Stimulated activated effector memory CD8-positive, alpha-beta T cell treated with anti-CD3 and anti-CD28 coated beads, Interleukin-12 subunit alpha, Interleukin-12 subunit beta, amount 100 ng/mL, for 72 hours (primary cell): ENCODE measurements at regions not wholly inside any gene's neighbourhood (a gene's known extent, or its start where the extent isn't known, plus 50 kb on each side); places are given as distances from the start of the nearest gene placed in this dataset.
"Not testable (repeated sequence)": the region's sequence is repeated elsewhere in the genome, so short reads cannot be mapped to it uniquely, and the experiment has no call there.

Source experiments
- ATAC-seq: fragments of 150-1000 bp; cut with Tn5 transposase; 2 replicates; pipeline ENCODE4 v1.10.0; 2021
- DNase-seq, 2 donors: peaks; one replicate each; pipeline ENCODE4 v3.0.0; 2021 to 2022; ENCODE audit warnings: low spot score in 2 of 2
- H3K27ac Mint-ChIP-seq: one replicate; pipeline ENCODE4 v1.8.0; 2022; ENCODE audit warnings: mild to moderate bottlenecking, mixed read lengths
- H3K36me3 Mint-ChIP-seq: one replicate; pipeline ENCODE4 v1.8.0; 2022; ENCODE audit warnings: mild to moderate bottlenecking, mixed read lengths
- H3K4me1 Mint-ChIP-seq: one replicate; pipeline ENCODE4 v1.8.0; 2022; ENCODE audit warnings: mixed read lengths
- H3K4me3 Mint-ChIP-seq: one replicate; pipeline ENCODE4 v1.8.0; 2022; ENCODE audit warnings: mild to moderate bottlenecking, mixed read lengths
- H3K9me3 Mint-ChIP-seq: one replicate; pipeline ENCODE4 v1.8.0; 2022; ENCODE audit warnings: mixed read lengths

- no peaks in the 10 kb centered on the region for H3K4me1 Mint-ChIP-seq
- no peaks in the 10 kb centered on the region for H3K36me3 Mint-ChIP-seq
- no peaks in the 10 kb centered on the region for H3K9me3 Mint-ChIP-seq
- no peak for ATAC-seq
- H3K27ac Mint-ChIP-seq = no peak overlapping the region
- DNase-seq = no peak
- no peak overlapping the region for H3K4me3 Mint-ChIP-seq
These were observed 342.8 kb downstream of the ICE1 start for GRCh38 chr5:5765066-5765850.

- Mint-ChIP-seq H3K27ac (no peak overlapping the region), H3K4me1 (no peaks in the 10 kb centered on the region), H3K36me3 (no peaks in the 10 kb centered on the region), H3K4me3 (no peak overlapping the region), H3K9me3 (no peaks in the 10 kb centered on the region)
- ATAC-seq (no peak), DNase-seq (no peak)
These were observed 341.8 kb downstream of the ICE1 start for GRCh38 chr5:5764246-5764645.

- ATAC-seq = peak; percentile 19
- H3K4me1 Mint-ChIP-seq = no peaks in the 10 kb centered on the region
These were observed 334.3 kb downstream of the ICE1 start for GRCh38 chr5:5756762-5757161.

GRCh38 chr5:5755888-5756287, 333.4 kb downstream of the ICE1 start:
- H3K27ac Mint-ChIP-seq = no peak overlapping the region
- no peak for ATAC-seq
- H3K9me3 Mint-ChIP-seq = peaks cover 5% of the 10 kb centered on the region
- no peaks in the 10 kb centered on the region for H3K4me1 Mint-ChIP-seq
- DNase-seq = no peak
- H3K4me3 Mint-ChIP-seq = no peak overlapping the region
- H3K36me3 Mint-ChIP-seq = no peaks in the 10 kb centered on the region

More at GRCh38 chr5:5756762-5757161, 334.3 kb downstream of the ICE1 start:
- H3K4me3 Mint-ChIP-seq = no peak overlapping the region
- H3K36me3 Mint-ChIP-seq = no peaks in the 10 kb centered on the region
- H3K27ac Mint-ChIP-seq = no peak overlapping the region
- no peak for DNase-seq
- H3K9me3 Mint-ChIP-seq = peaks cover 5% of the 10 kb centered on the region

GRCh38 chr5:5752844-5753243, 330.4 kb downstream of the ICE1 start:
- Mint-ChIP-seq H3K27ac (no peak overlapping the region), H3K9me3 (peaks cover 5% of the 10 kb centered on the region), H3K36me3 (no peaks in the 10 kb centered on the region), H3K4me3 (no peak overlapping the region), H3K4me1 (no peaks in the 10 kb centered on the region)
- no peak for DNase-seq
- no peak for ATAC-seq

- Mint-ChIP-seq H3K9me3 (peaks cover 3% of the 10 kb centered on the region), H3K4me3 (no peak overlapping the region), H3K27ac (no peak overlapping the region), H3K4me1 (no peaks in the 10 kb centered on the region), H3K36me3 (no peaks in the 10 kb centered on the region)
- ATAC-seq (no peak), DNase-seq (no peak)
These were observed 329.5 kb downstream of the ICE1 start for GRCh38 chr5:5751987-5752386.

GRCh38 chr5:5751498-5751897, 329.0 kb downstream of the ICE1 start:
- no peak overlapping the region for H3K27ac Mint-ChIP-seq
- ATAC-seq (no peak), DNase-seq (no peak)
- no peak overlapping the region for H3K4me3 Mint-ChIP-seq
- H3K4me1 Mint-ChIP-seq = no peaks in the 10 kb centered on the region
- H3K9me3 Mint-ChIP-seq = peaks cover 6% of the 10 kb centered on the region
- no peaks in the 10 kb centered on the region for H3K36me3 Mint-ChIP-seq

- no peak overlapping the region for H3K27ac Mint-ChIP-seq
- no peaks in the 10 kb centered on the region for H3K4me1 Mint-ChIP-seq
- H3K4me3 Mint-ChIP-seq = no peak overlapping the region
- ATAC-seq (no peak), DNase-seq (no peak)
- peaks cover 10% of the 10 kb centered on the region for H3K9me3 Mint-ChIP-seq
- H3K36me3 Mint-ChIP-seq = no peaks in the 10 kb centered on the region
These were observed 318.9 kb downstream of the ICE1 start for GRCh38 chr5:5741418-5741817.

GRCh38 chr5:5739490-5739945, 317.0 kb downstream of the ICE1 start:
- Mint-ChIP-seq H3K27ac (no peak overlapping the region), H3K9me3 (peaks cover 8% of the 10 kb centered on the region), H3K36me3 (no peaks in the 10 kb centered on the region), H3K4me1 (no peaks in the 10 kb centered on the region), H3K4me3 (no peak overlapping the region)
- ATAC-seq (no peak), DNase-seq (no peak)

GRCh38 chr5:5738797-5739489, 316.5 kb downstream of the ICE1 start:
- Mint-ChIP-seq H3K4me3 (no peak overlapping the region), H3K36me3 (no peaks in the 10 kb centered on the region), H3K4me1 (no peaks in the 10 kb centered on the region), H3K9me3 (peaks cover 8% of the 10 kb centered on the region), H3K27ac (no peak overlapping the region)
- DNase-seq (no peak), ATAC-seq (no peak)

GRCh38 chr5:5736007-5736406, 313.5 kb downstream of the ICE1 start:
- DNase-seq = no peak
- H3K36me3 Mint-ChIP-seq = no peaks in the 10 kb centered on the region
- no peak overlapping the region for H3K27ac Mint-ChIP-seq
- peaks cover 4% of the 10 kb centered on the region for H3K9me3 Mint-ChIP-seq
- H3K4me1 Mint-ChIP-seq = no peaks in the 10 kb centered on the region
- ATAC-seq = no peak
- H3K4me3 Mint-ChIP-seq = no peak overlapping the region

- ATAC-seq, DNase-seq, H3K27ac Mint-ChIP-seq, H3K4me1 Mint-ChIP-seq, H3K4me3 Mint-ChIP-seq, H3K36me3 Mint-ChIP-seq, H3K9me3 Mint-ChIP-seq: not testable (repeated sequence)
These were observed 310.6 kb downstream of the ICE1 start for GRCh38 chr5:5733058-5733457.

- H3K27ac Mint-ChIP-seq = no peak overlapping the region
- H3K9me3 Mint-ChIP-seq = no peaks in the 10 kb centered on the region
- no peak for ATAC-seq
These were observed 303.9 kb downstream of the ICE1 start for GRCh38 chr5:5726401-5726800.

GRCh38 chr5:5721881-5722280, 299.4 kb downstream of the ICE1 start:
- no peaks in the 10 kb centered on the region for H3K9me3 Mint-ChIP-seq
- H3K36me3 Mint-ChIP-seq = no peaks in the 10 kb centered on the region
- H3K4me3 Mint-ChIP-seq = no peak overlapping the region
- no peaks in the 10 kb centered on the region for H3K4me1 Mint-ChIP-seq
- DNase-seq (no peak), ATAC-seq (no peak)
- no peak overlapping the region for H3K27ac Mint-ChIP-seq

More at GRCh38 chr5:5726401-5726800, 303.9 kb downstream of the ICE1 start:
- Mint-ChIP-seq H3K4me1 (no peaks in the 10 kb centered on the region), H3K36me3 (no peaks in the 10 kb centered on the region), H3K4me3 (no peak overlapping the region)
- DNase-seq = no peak

GRCh38 chr5:5719292-5719691, 296.8 kb downstream of the ICE1 start:
- no peaks in the 10 kb centered on the region for H3K4me1 Mint-ChIP-seq
- peak; percentile 29 for ATAC-seq

GRCh38 chr5:5716665-5717064, 294.2 kb downstream of the ICE1 start:
- Mint-ChIP-seq H3K27ac (no peak overlapping the region), H3K9me3 (no peaks in the 10 kb centered on the region), H3K4me1 (no peaks in the 10 kb centered on the region), H3K4me3 (no peak overlapping the region), H3K36me3 (no peaks in the 10 kb centered on the region)
- DNase-seq (no peak), ATAC-seq (no peak)

More at GRCh38 chr5:5719292-5719691, 296.8 kb downstream of the ICE1 start:
- no peak overlapping the region for H3K4me3 Mint-ChIP-seq
- no peaks in the 10 kb centered on the region for H3K9me3 Mint-ChIP-seq
- H3K36me3 Mint-ChIP-seq = no peaks in the 10 kb centered on the region
- no peak for DNase-seq
- H3K27ac Mint-ChIP-seq = no peak overlapping the region
